CD4-positive, alpha-beta T cell (primary cell): ENCODE measurements at regions not wholly inside any gene's neighbourhood (a gene's known extent, or its start where the extent isn't known, plus 50 kb on each side); places are given as distances from the start of the nearest gene placed in this dataset.

Source experiments
- ATAC-seq: fragments of 200-7000 bp; cut with Tn5 transposase; one replicate; pipeline ENCODE4 v1.10.0; 2022; ENCODE audit warnings: mild to moderate bottlenecking; ENCODE audit not compliant: poor library complexity
- CTCF ChIA-PET: fragments of 350-600 bp; sonication (Branson Sonifier 250); formaldehyde crosslinking; loops from one replicate; lab custom pipeline; 2021; ENCODE audit warnings: antibody characterized with exemption, inconsistent platforms; lab: Charles Lee
- POLR2A ChIA-PET: fragments of 350-600 bp; sonication (Branson Sonifier 250); formaldehyde crosslinking; loops from one replicate; lab custom pipeline; 2021; ENCODE audit warnings: antibody characterized with exemption, inconsistent platforms; lab: Charles Lee
- DNase-seq, 14 experiments: peaks; one replicate each; pipeline ENCODE4 v3.0.0-alpha.2; 2013 to 2020; ENCODE audit warnings: mixed read lengths in 2 of 14
- H3K27ac ChIP-seq, 2 donors: one replicate each; pipeline versions ENCODE4 v1.5.1 to v1.7.0; 2013; ENCODE audit warnings: low read length in 2 of 2, low read depth in 1 of 2, mild to moderate bottlenecking in 1 of 2
- H3K27me3 ChIP-seq, 2 experiments: 1 replicate in 1 of 2; 2 replicates in 1 of 2; pipeline versions ENCODE4 v1.6.1 to v1.7.0; 2013; ENCODE audit warnings: low read length in 2 of 2, control low read depth in 1 of 2, mild to moderate bottlenecking in 1 of 2, moderate library complexity in 1 of 2; ENCODE audit not compliant: insufficient read depth in 2 of 2, control insufficient read depth in 1 of 2
- H3K36me3 ChIP-seq: one replicate; pipeline ENCODE4 v1.6.1; 2013; ENCODE audit warnings: low read length, control low read depth; ENCODE audit not compliant: insufficient read depth
- H3K4me1 ChIP-seq: one replicate; pipeline ENCODE4 v1.6.1; 2013; ENCODE audit warnings: low read length, control low read depth; ENCODE audit not compliant: insufficient read depth
- H3K4me3 ChIP-seq: one replicate; pipeline ENCODE4 v1.5.1; 2013; ENCODE audit warnings: mild to moderate bottlenecking, low read length, moderate library complexity
- H3K9me3 ChIP-seq, 2 experiments: 1 replicate in 1 of 2; 2 replicates in 1 of 2; pipeline versions ENCODE4 v1.6.1 to v1.7.0; 2013; ENCODE audit warnings: low read length in 2 of 2, mild to moderate bottlenecking in 2 of 2, control low read depth in 1 of 2, moderate library complexity in 1 of 2; ENCODE audit not compliant: control insufficient read depth in 1 of 2, insufficient read depth in 1 of 2
- H3K27ac Mint-ChIP-seq: one replicate; pipeline ENCODE4 v1.8.0; 2020; ENCODE audit warnings: mixed read lengths
- H3K27me3 Mint-ChIP-seq: one replicate; pipeline ENCODE4 v1.8.0; 2021; ENCODE audit warnings: mixed read lengths
- H3K36me3 Mint-ChIP-seq: one replicate; pipeline ENCODE4 v1.8.0; 2021; ENCODE audit warnings: low read depth, mixed read lengths
- H3K4me1 Mint-ChIP-seq: one replicate; pipeline ENCODE4 v1.8.0; 2021; ENCODE audit warnings: low read depth, mixed read lengths
- H3K4me3 Mint-ChIP-seq: one replicate; pipeline ENCODE4 v1.8.0; 2020; ENCODE audit warnings: mild to moderate bottlenecking, mixed read lengths
- H3K9me3 Mint-ChIP-seq: one replicate; pipeline ENCODE4 v1.8.0; 2020; ENCODE audit warnings: mixed read lengths
- intact Hi-C, 2 experiments: fragments of 100-400 bp; cut with DNase I in 1 of 2; cut with micrococcal nuclease in 1 of 2; formaldehyde crosslinking; loops; one replicate each; pipeline versions ENCODE4 v1.15.1 to v1.9.0; 2023 to 2025; cut with DNase I, micrococcal nuclease
- TF ChIP-seq, protein P1 (sequence below): fragments of 200-600 bp; IDR thresholded peaks from one replicate; pipeline ENCODE4 v1.8.0; 2022; ENCODE audit warnings: antibody characterized with exemption, mild to moderate bottlenecking

- Histone ChIP-seq H3K4me3 (no peak overlapping the region), H3K27ac (no peak overlapping the region), H3K27me3 (no peaks in the 10 kb centered on the region), H3K36me3 (no peaks in the 10 kb centered on the region), H3K9me3 (peaks cover 0 to 3% of the 10 kb centered on the region in 2 experiments), H3K4me1 (no peaks in the 10 kb centered on the region)
- Mint-ChIP-seq H3K27me3 (no peaks in the 10 kb centered on the region), H3K9me3 (peaks cover 22% of the 10 kb centered on the region), H3K4me3 (no peak overlapping the region), H3K4me1 (no peaks in the 10 kb centered on the region), H3K27ac (no peak overlapping the region), H3K36me3 (no peaks in the 10 kb centered on the region)
- CTCF ChIA-PET, result no interaction called here
- POLR2A ChIA-PET, result no interaction called here
- intact Hi-C loops, result loop anchor here in 1 of 2 experiments (5.0 kb wide), 1 partner anchor 53 kb away; no protein-coding TSS in a partner anchor
- no peak for DNase-seq
- no peak for ATAC-seq
- TF ChIP-seq, protein P1, sequence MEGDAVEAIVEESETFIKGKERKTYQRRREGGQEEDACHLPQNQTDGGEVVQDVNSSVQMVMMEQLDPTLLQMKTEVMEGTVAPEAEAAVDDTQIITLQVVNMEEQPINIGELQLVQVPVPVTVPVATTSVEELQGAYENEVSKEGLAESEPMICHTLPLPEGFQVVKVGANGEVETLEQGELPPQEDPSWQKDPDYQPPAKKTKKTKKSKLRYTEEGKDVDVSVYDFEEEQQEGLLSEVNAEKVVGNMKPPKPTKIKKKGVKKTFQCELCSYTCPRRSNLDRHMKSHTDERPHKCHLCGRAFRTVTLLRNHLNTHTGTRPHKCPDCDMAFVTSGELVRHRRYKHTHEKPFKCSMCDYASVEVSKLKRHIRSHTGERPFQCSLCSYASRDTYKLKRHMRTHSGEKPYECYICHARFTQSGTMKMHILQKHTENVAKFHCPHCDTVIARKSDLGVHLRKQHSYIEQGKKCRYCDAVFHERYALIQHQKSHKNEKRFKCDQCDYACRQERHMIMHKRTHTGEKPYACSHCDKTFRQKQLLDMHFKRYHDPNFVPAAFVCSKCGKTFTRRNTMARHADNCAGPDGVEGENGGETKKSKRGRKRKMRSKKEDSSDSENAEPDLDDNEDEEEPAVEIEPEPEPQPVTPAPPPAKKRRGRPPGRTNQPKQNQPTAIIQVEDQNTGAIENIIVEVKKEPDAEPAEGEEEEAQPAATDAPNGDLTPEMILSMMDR, result no peak
Observed at GRCh38 chr10:36324831-36325230, 682.7 kb upstream of the FZD8 start.

GRCh38 chr10:36313142-36313541 is 671.0 kb upstream of the FZD8 start:
- Histone ChIP-seq H3K27ac (no peak overlapping the region), H3K4me1 (no peaks in the 10 kb centered on the region), H3K36me3 (no peaks in the 10 kb centered on the region), H3K9me3 (no peaks in the 10 kb centered on the region), H3K4me3 (no peak overlapping the region), H3K27me3 (no peaks in the 10 kb centered on the region)
- TF ChIP-seq, protein P1, result no peak
- H3K4me3 Mint-ChIP-seq, result no peak overlapping the region
- ChIA-PET POLR2A (no interaction called here), CTCF (no interaction called here)
- no peak overlapping the region for H3K27ac Mint-ChIP-seq
- DNase-seq (no peak), ATAC-seq (no peak)
- H3K4me1 Mint-ChIP-seq, result no peaks in the 10 kb centered on the region
- intact Hi-C loops, result no loop called here
- H3K27me3 Mint-ChIP-seq, result no peaks in the 10 kb centered on the region
- H3K9me3 Mint-ChIP-seq, result peaks cover 2% of the 10 kb centered on the region
- H3K36me3 Mint-ChIP-seq, result no peaks in the 10 kb centered on the region

DNA sequence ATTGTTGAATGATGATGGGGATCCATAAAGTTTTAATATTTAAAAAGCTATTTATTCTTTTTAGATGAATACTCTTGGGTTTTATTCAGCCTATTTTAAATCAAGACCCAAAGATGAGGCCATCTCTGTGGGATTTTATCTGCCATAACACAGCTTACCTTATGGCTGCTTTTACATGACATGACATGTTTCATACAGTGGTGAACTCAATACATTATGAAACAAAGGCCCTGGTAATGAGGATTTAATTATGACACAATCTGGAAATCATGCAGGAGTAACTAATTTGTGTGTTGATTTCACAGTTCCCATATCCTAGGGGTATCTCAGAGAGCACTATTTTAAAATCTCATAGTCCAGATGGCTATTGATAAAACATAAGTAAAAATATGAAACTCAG is 661.8 kb upstream of the FZD8 start:
- TF ChIP-seq, protein P1, result no peak
- ChIA-PET CTCF (no interaction called here), POLR2A (no interaction called here)
- H3K27ac Mint-ChIP-seq, result no peak overlapping the region
- no peak for DNase-seq
- H3K9me3 ChIP-seq, result no peaks in the 10 kb centered on the region
- H3K36me3 ChIP-seq, result no peaks in the 10 kb centered on the region
- H3K27me3 ChIP-seq, result no peaks in the 10 kb centered on the region
- no peak overlapping the region for H3K4me3 Mint-ChIP-seq
- peaks cover 2% of the 10 kb centered on the region for H3K9me3 Mint-ChIP-seq
- no peaks in the 10 kb centered on the region for H3K4me1 ChIP-seq
- H3K4me1 Mint-ChIP-seq, result no peaks in the 10 kb centered on the region
- H3K27me3 Mint-ChIP-seq, result no peaks in the 10 kb centered on the region
- no peak overlapping the region for H3K27ac ChIP-seq
- intact Hi-C loops, result no loop called here
- ATAC-seq, result no peak
- no peak overlapping the region for H3K4me3 ChIP-seq
- no peaks in the 10 kb centered on the region for H3K36me3 Mint-ChIP-seq
